Peyer's patch (tissue), 4 donors: ENCODE measurements at regions not wholly inside any gene's neighbourhood (a gene's known extent, or its start where the extent isn't known, plus 50 kb on each side); places are given as distances from the start of the nearest gene placed in this dataset.

Experiments used
- DNase-seq, 3 donors: peaks; one replicate each; pipeline ENCODE4 v3.0.0-alpha.2; 2017 to 2019
- H3K27ac ChIP-seq, 4 donors: fragments of 200-600 bp; sonication (generic); one replicate each; pipeline ENCODE4 v1.5.1; 2016 to 2019
- H3K27me3 ChIP-seq, 2 donors: fragments of 200-600 bp; sonication (generic); one replicate each; pipeline ENCODE4 v1.5.1; 2019
- H3K36me3 ChIP-seq, 3 donors: fragments of 200-600 bp; sonication (generic); one replicate each; pipeline ENCODE4 v1.5.1; 2016 to 2019
- H3K4me1 ChIP-seq, 4 donors: fragments of 200-600 bp; sonication (generic); one replicate each; pipeline ENCODE4 v1.5.1; 2016 to 2019
- H3K4me3 ChIP-seq, 4 donors: fragments of 200-600 bp; sonication (generic); 1 replicate in 3 of 4; 2 replicates in 1 of 4; pipeline ENCODE4 v1.5.1; 2016 to 2019; ENCODE audit warnings: mild to moderate bottlenecking in 1 of 4
- H3K9me3 ChIP-seq, 4 donors: fragments of 200-600 bp; sonication (generic); one replicate each; pipeline ENCODE4 v1.5.1; 2016 to 2019; ENCODE audit warnings: mild to moderate bottlenecking in 1 of 4
- POLR2A ChIP-seq, 2 donors: fragments of 450-650 bp; IDR thresholded peaks; one replicate each; pipeline ENCODE4 v1.5.1; 2017; ENCODE audit warnings: antibody characterized with exemption in 2 of 2, mild to moderate bottlenecking in 2 of 2, moderate library complexity in 2 of 2
- TF ChIP-seq, protein P1 (sequence below), 6 experiments: fragments of 450-650 bp in 4 of 6; fragments of 200-600 bp in 2 of 6; sonication (generic) in 1 of 6; IDR thresholded peaks; one replicate each; pipeline ENCODE4 v1.5.1; 2017 to 2019; ENCODE audit warnings: antibody characterized with exemption in 6 of 6, mild to moderate bottlenecking in 3 of 6, moderate library complexity in 1 of 6

- Histone ChIP-seq H3K4me1 (no peaks in the 10 kb centered on the region), H3K27ac (no peak overlapping the region), H3K9me3 (no peaks in the 10 kb centered on the region), H3K27me3 (peaks cover 0 to 6% of the 10 kb centered on the region in 2 donors), H3K4me3 (no peak overlapping the region), H3K36me3 (no peaks in the 10 kb centered on the region)
- TF ChIP-seq, protein P1, sequence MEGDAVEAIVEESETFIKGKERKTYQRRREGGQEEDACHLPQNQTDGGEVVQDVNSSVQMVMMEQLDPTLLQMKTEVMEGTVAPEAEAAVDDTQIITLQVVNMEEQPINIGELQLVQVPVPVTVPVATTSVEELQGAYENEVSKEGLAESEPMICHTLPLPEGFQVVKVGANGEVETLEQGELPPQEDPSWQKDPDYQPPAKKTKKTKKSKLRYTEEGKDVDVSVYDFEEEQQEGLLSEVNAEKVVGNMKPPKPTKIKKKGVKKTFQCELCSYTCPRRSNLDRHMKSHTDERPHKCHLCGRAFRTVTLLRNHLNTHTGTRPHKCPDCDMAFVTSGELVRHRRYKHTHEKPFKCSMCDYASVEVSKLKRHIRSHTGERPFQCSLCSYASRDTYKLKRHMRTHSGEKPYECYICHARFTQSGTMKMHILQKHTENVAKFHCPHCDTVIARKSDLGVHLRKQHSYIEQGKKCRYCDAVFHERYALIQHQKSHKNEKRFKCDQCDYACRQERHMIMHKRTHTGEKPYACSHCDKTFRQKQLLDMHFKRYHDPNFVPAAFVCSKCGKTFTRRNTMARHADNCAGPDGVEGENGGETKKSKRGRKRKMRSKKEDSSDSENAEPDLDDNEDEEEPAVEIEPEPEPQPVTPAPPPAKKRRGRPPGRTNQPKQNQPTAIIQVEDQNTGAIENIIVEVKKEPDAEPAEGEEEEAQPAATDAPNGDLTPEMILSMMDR (IDR thresholded peaks at IDR 0.05): no peak
- TF ChIP-seq POLR2A (IDR thresholded peaks at IDR 0.05): no peak
- no peak for DNase-seq
Observed at GRCh38 chr13:111469450-111469849, 149.0 kb downstream of the TEX29 start.

DNA sequence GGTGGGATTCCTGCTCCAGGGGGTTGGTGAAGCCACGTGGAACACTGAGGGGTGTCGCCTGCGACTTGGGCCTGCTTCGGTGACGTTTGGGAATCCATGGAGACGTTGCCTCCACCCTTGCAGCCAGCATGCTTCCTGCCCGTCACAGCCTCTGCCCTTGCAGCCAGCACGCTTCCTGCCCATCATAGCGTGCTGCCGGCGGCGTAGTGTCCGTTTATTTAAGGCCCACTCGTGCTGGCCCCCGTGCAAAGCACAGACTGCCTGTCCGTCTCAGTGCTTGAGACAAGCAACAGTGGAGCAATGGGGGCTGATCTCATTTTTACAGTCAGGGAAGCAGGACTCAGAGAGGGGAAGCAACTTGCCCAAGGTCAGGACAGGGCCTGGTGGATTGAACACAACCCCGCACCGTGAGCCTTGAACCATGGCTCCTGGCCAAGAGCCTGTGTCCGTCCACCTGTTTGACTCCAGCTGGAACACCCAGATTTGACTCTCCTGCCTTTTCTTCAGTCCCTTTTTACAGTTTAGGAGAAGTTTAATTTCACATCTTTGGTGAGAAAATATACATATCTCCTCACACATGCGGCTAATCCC, 149.6 kb downstream of the TEX29 start:
- H3K36me3 ChIP-seq: no peaks in the 10 kb centered on the region
- H3K27me3 ChIP-seq: peaks cover 0 to 2% of the 10 kb centered on the region in 2 donors
- DNase-seq: no peak
- H3K4me1 ChIP-seq: no peaks in the 10 kb centered on the region
- no peaks in the 10 kb centered on the region for H3K9me3 ChIP-seq
- TF ChIP-seq POLR2A (IDR thresholded peaks at IDR 0.05): no peak
- TF ChIP-seq, protein P1 (IDR thresholded peaks at IDR 0.05): no peak
- H3K27ac ChIP-seq: no peak overlapping the region
- H3K4me3 ChIP-seq: no peak overlapping the region

GRCh38 chr13:111470933-111471332, 150.5 kb downstream of the TEX29 start:
- Histone ChIP-seq H3K4me1 (no peaks in the 10 kb centered on the region), H3K27ac (no peak overlapping the region), H3K4me3 (no peak overlapping the region), H3K27me3 (no peaks in the 10 kb centered on the region), H3K36me3 (no peaks in the 10 kb centered on the region), H3K9me3 (no peaks in the 10 kb centered on the region)
- no peak for DNase-seq
- TF ChIP-seq, protein P1 (IDR thresholded peaks at IDR 0.05): no peak
- TF ChIP-seq POLR2A (IDR thresholded peaks at IDR 0.05): no peak

- H3K27ac ChIP-seq: no peak overlapping the region
- DNase-seq: no peak
- no peaks in the 10 kb centered on the region for H3K9me3 ChIP-seq
- no peaks in the 10 kb centered on the region for H3K27me3 ChIP-seq
- no peaks in the 10 kb centered on the region for H3K4me1 ChIP-seq
- no peak for TF ChIP-seq POLR2A (IDR thresholded peaks at IDR 0.05)
- TF ChIP-seq, protein P1 (IDR thresholded peaks at IDR 0.05): no peak
- no peaks in the 10 kb centered on the region for H3K36me3 ChIP-seq
- no peak overlapping the region for H3K4me3 ChIP-seq
Observed at GRCh38 chr13:111472083-111472482, 151.6 kb downstream of the TEX29 start.

- TF ChIP-seq POLR2A (IDR thresholded peaks at IDR 0.05): no peak
- TF ChIP-seq, protein P1 (IDR thresholded peaks at IDR 0.05): no peak
- H3K9me3 ChIP-seq: no peaks in the 10 kb centered on the region
- H3K27me3 ChIP-seq: no peaks in the 10 kb centered on the region
- H3K4me1 ChIP-seq: no peaks in the 10 kb centered on the region
- no peaks in the 10 kb centered on the region for H3K36me3 ChIP-seq
- H3K4me3 ChIP-seq: no peak overlapping the region
- no peak overlapping the region for H3K27ac ChIP-seq
- DNase-seq: no peak
Observed at GRCh38 chr13:111472559-111473460, 152.4 kb downstream of the TEX29 start.
